ENCODE measurements at regions not wholly inside any gene's neighbourhood (a gene's known extent, or its start where the extent isn't known, plus 50 kb on each side); places are given as distances from the start of the nearest gene placed in this dataset.

DNA sequence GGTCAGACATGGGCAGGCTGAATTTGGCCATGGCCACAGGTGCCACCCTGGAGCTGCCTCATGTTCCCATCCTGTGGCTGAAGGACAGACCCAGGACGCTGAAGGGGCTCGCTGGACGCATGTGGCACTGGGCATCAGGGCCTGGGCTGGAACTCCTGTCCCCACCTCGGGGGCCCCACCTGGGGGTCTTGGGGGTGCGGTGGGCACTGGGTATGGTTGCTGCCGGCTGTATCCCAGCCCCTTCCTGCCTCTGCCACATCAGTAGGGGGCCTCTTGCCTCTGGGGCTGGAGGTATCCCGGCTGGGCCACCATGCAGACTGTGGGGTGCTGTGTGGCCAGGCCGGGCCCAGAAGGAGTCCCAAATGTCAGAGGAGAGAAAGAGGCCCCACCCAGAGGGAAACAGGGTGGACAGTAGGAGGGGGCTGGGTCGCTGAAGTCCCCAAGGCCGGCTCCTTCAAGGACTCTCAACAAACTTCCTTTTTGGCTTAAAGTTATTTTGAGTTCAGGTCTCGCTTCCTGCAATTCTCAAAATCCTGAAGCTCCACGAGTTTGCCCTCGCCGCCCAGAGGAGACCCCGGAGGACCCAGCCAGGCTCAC, 78.7 kb downstream of the SIK1 start:
- TF ChIP-seq, protein P1, sequence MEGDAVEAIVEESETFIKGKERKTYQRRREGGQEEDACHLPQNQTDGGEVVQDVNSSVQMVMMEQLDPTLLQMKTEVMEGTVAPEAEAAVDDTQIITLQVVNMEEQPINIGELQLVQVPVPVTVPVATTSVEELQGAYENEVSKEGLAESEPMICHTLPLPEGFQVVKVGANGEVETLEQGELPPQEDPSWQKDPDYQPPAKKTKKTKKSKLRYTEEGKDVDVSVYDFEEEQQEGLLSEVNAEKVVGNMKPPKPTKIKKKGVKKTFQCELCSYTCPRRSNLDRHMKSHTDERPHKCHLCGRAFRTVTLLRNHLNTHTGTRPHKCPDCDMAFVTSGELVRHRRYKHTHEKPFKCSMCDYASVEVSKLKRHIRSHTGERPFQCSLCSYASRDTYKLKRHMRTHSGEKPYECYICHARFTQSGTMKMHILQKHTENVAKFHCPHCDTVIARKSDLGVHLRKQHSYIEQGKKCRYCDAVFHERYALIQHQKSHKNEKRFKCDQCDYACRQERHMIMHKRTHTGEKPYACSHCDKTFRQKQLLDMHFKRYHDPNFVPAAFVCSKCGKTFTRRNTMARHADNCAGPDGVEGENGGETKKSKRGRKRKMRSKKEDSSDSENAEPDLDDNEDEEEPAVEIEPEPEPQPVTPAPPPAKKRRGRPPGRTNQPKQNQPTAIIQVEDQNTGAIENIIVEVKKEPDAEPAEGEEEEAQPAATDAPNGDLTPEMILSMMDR (IDR thresholded peaks at IDR 0.05): no peak
- TF ChIP-seq POLR2A (IDR thresholded peaks at IDR 0.05): no peak
